WERI-Rb-1 (cell line): ENCODE measurements at regions not wholly inside any gene's neighbourhood (a gene's known extent, or its start where the extent isn't known, plus 50 kb on each side); places are given as distances from the start of the nearest gene placed in this dataset.

ENCODE experiments used
- DNase-seq: peaks from one replicate; pipeline ENCODE4 v3.0.0-alpha.2; 2020
- H3K27ac ChIP-seq: fragments of 250-450 bp; sonication (Bioruptor Pico); 2 replicates; pipeline ENCODE4 v1.5.1; 2020; ENCODE audit warnings: mild to moderate bottlenecking, moderate library complexity
- H3K27me3 ChIP-seq: fragments of 250-450 bp; sonication (Bioruptor Pico); 2 replicates; pipeline ENCODE4 v1.5.1; 2021; ENCODE audit warnings: mild to moderate bottlenecking, low read depth, moderate library complexity; ENCODE audit not compliant: insufficient read depth, severe bottlenecking
- H3K36me3 ChIP-seq: fragments of 250-450 bp; sonication (Bioruptor Pico); 2 replicates; pipeline ENCODE4 v1.5.1; 2020; ENCODE audit warnings: mild to moderate bottlenecking, moderate library complexity
- H3K4me3 ChIP-seq: 2 replicates; pipeline ENCODE4 v1.5.1; 2011; ENCODE audit warnings: low read depth, mild to moderate bottlenecking, control low read depth, low read length
- H3K9me3 ChIP-seq: fragments of 250-450 bp; sonication (Bioruptor Pico); 2 replicates; pipeline ENCODE4 v1.5.1; 2021; ENCODE audit warnings: mild to moderate bottlenecking, moderate library complexity; ENCODE audit not compliant: severe bottlenecking
- TF ChIP-seq, protein P1 (sequence below): IDR thresholded peaks from 2 replicates; pipeline ENCODE4 v1.5.1; 2011; ENCODE audit warnings: low read depth, mild to moderate bottlenecking, control low read depth, inconsistent platforms, low read length

DNA sequence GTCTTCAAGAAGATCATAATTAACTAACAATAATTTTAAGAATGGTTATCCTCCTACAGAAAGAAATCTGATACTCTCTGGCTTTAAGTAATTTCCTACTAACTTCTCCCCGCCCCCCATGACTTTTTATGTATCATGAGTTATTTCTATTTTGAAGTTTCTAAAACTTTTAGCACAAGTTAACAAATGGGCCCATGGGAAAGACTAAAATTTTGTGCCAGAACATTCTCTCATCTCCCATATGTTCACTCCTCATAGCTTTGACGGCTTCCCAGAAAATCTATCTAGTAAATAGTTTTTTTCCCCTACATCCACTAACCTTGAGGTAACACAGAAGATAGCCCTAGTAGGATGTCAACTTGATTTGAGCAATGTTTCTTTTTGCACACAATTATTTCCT, 148.3 kb downstream of the POSTN start:
- DNase-seq, result no peak
- no peak overlapping the region for H3K27ac ChIP-seq
- no peak overlapping the region for H3K4me3 ChIP-seq
- TF ChIP-seq, protein P1, sequence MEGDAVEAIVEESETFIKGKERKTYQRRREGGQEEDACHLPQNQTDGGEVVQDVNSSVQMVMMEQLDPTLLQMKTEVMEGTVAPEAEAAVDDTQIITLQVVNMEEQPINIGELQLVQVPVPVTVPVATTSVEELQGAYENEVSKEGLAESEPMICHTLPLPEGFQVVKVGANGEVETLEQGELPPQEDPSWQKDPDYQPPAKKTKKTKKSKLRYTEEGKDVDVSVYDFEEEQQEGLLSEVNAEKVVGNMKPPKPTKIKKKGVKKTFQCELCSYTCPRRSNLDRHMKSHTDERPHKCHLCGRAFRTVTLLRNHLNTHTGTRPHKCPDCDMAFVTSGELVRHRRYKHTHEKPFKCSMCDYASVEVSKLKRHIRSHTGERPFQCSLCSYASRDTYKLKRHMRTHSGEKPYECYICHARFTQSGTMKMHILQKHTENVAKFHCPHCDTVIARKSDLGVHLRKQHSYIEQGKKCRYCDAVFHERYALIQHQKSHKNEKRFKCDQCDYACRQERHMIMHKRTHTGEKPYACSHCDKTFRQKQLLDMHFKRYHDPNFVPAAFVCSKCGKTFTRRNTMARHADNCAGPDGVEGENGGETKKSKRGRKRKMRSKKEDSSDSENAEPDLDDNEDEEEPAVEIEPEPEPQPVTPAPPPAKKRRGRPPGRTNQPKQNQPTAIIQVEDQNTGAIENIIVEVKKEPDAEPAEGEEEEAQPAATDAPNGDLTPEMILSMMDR, result no peak
- no peaks in the 10 kb centered on the region for H3K36me3 ChIP-seq
- H3K9me3 ChIP-seq, result no peaks in the 10 kb centered on the region
- H3K27me3 ChIP-seq, result no peaks in the 10 kb centered on the region

DNA sequence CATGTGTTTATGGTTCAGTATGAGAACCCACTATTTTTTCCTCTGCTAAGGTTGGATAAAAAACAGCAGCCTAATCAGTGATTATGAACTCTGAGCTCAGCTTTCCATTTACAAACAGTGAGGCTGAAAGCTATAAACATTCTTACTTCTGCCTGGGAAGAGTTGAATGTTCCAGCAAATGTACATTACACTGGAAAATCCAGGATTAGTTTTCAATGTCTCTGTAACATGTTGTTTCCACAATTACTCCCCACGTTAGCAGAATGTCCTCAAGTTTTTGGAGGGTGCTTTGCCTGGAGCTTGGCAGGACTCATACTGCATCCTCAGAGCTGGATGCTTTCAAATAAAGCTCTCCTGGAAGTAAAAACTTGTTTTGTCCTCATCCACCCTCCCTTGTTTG, 150.4 kb downstream of the POSTN start:
- Histone ChIP-seq H3K9me3 (no peaks in the 10 kb centered on the region), H3K27ac (no peak overlapping the region), H3K27me3 (no peaks in the 10 kb centered on the region), H3K36me3 (no peaks in the 10 kb centered on the region), H3K4me3 (no peak overlapping the region)
- TF ChIP-seq, protein P1, result no peak
- DNase-seq, result no peak

DNA sequence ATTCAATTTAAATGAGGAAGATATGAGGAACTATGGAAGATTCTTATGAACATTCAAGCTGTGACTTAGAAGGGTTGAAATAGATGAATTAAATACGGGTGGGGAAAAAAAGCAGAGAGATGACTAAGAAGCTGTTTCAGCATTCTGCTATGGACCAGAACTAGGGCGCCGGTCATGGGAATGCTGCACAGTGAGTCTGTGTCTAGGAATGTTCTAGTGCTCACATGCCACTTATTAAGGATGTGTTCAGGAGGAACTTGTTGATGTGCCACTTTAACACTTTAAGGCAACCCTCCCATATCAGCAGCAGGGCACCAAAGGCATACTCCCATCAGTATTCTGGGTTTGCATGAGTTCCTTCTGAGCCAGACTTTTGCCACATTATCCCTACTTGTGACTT, 152.1 kb downstream of the POSTN start:
- Histone ChIP-seq H3K27me3 (no peaks in the 10 kb centered on the region), H3K36me3 (no peaks in the 10 kb centered on the region), H3K9me3 (no peaks in the 10 kb centered on the region), H3K27ac (no peak overlapping the region), H3K4me3 (no peak overlapping the region)
- TF ChIP-seq, protein P1, result no peak
- no peak for DNase-seq

DNA sequence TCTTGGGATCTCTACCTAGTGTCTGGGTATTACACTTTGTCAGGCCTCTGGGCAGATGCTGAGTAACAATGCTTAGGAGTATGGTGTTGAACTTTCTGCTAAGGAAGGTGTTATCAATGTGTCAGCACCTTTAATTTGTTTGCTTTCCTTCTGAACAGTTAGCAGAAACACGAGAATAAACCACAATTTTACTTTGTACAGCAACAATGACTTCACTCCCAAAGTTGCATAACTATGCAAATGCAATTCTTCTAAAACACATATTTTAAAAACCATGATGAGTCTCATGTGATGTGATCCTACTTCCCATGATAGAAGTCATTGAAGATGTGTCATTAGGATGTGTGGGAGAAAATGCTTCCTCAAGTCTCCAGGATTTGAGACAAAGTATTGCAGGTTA, 155.0 kb downstream of the POSTN start:
- no peak overlapping the region for H3K27ac ChIP-seq
- TF ChIP-seq, protein P1, result no peak
- H3K9me3 ChIP-seq, result no peaks in the 10 kb centered on the region
- no peak overlapping the region for H3K4me3 ChIP-seq
- H3K27me3 ChIP-seq, result no peaks in the 10 kb centered on the region
- DNase-seq, result no peak
- H3K36me3 ChIP-seq, result no peaks in the 10 kb centered on the region

DNA sequence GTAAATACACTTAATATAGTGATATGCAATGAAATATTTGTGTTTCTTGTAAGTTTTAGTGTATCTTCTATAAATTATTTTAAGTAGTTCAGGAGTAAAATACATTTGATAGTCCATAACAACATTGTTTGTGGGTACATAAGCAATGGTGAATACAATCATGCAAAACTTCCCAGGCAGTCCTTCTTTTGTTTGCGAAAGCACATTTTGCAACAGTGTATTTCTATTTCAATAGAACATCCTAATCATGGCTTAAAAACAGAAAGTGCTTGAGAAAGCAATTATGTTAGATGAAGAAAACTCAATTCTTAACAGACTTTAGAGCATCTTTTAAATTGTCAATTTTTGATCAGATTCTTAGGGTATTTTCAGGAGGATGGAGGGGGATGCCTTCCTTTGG, 155.6 kb downstream of the POSTN start:
- TF ChIP-seq, protein P1, result no peak
- Histone ChIP-seq H3K27me3 (no peaks in the 10 kb centered on the region), H3K4me3 (no peak overlapping the region), H3K36me3 (no peaks in the 10 kb centered on the region), H3K27ac (no peak overlapping the region), H3K9me3 (no peaks in the 10 kb centered on the region)
- DNase-seq, result no peak

DNA sequence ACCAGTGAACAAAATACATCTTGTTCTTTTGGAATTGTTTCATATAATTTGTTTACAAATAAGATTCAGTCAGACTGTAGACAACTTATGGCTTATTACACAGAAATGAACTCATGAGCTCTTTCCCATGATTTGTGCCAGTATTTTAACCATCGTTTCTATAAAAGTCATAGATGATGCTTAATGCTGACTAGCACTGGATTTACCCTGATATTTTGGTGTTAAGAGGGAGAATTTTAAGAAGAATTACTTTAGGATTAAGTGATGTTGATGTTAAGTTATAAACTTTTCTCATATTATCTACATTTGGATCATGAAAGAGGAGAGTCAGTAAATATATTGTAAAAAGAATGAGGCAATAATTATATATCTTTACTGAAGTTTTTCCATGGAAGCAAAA, 162.7 kb downstream of the POSTN start:
- Histone ChIP-seq H3K27me3 (no peaks in the 10 kb centered on the region), H3K27ac (no peak overlapping the region), H3K4me3 (no peak overlapping the region), H3K9me3 (no peaks in the 10 kb centered on the region), H3K36me3 (no peaks in the 10 kb centered on the region)
- no peak for DNase-seq
- TF ChIP-seq, protein P1, result no peak
